ENCODE measurements at regions not wholly inside any gene's neighbourhood (a gene's known extent, or its start where the extent isn't known, plus 50 kb on each side); places are given as distances from the start of the nearest gene placed in this dataset.

- DNase-seq (ENCODE audit: low spot score): no peak
- H3K4me3 ChIP-seq: no peak overlapping the region
- TF ChIP-seq, protein P1, sequence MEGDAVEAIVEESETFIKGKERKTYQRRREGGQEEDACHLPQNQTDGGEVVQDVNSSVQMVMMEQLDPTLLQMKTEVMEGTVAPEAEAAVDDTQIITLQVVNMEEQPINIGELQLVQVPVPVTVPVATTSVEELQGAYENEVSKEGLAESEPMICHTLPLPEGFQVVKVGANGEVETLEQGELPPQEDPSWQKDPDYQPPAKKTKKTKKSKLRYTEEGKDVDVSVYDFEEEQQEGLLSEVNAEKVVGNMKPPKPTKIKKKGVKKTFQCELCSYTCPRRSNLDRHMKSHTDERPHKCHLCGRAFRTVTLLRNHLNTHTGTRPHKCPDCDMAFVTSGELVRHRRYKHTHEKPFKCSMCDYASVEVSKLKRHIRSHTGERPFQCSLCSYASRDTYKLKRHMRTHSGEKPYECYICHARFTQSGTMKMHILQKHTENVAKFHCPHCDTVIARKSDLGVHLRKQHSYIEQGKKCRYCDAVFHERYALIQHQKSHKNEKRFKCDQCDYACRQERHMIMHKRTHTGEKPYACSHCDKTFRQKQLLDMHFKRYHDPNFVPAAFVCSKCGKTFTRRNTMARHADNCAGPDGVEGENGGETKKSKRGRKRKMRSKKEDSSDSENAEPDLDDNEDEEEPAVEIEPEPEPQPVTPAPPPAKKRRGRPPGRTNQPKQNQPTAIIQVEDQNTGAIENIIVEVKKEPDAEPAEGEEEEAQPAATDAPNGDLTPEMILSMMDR (IDR thresholded peaks at IDR 0.05): no peak
- no peak overlapping the region for H3K27ac ChIP-seq
- no peaks in the 10 kb centered on the region for H3K9me3 ChIP-seq
- H3K27me3 ChIP-seq: no peaks in the 10 kb centered on the region
- H3K36me3 ChIP-seq: no peaks in the 10 kb centered on the region
- H3K4me1 ChIP-seq: no peaks in the 10 kb centered on the region
These were observed 192.3 kb downstream of the GPAT3 start for GRCh38 chr4:83728191-83728590.

DNA sequence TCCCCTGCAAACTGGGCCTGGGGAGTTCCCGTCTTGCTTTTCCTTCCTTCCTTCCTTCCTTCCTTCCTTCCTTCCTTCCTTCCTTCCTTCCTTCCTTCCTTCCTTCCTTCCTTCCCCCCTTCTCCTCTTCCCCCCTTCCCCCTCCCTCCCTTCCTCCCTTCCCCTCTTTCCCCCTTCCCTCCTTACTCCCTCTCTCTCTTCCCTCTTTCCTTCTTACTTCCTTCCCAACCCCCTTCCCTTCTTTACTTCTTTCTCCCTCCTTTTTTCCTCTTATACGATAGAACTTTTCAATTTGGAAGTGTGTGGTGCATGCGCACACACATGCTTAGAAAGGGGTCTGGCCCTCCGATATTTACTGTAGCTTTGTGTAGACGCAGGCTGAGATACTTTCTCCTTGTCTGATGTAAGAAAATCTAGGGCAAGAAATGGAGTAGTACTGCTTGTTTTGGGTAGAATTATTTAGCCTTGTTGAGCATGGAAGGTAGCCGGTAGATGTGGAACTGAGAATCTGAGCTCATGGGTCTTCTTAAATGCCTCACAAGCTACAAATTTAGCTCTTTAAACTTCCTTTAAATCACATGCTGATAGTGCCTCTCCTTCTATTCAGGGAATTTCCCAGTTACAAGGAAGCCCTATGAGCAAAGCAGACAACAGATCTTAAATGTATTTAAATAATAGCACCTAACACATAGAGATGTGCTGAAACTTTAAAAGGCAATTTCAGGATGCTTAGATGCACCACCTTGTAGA lies 189.6 kb downstream of the GPAT3 start:
- Histone ChIP-seq H3K27ac (no peak overlapping the region), H3K9me3 (no peaks in the 10 kb centered on the region), H3K4me3 (no peak overlapping the region), H3K4me1 (no peaks in the 10 kb centered on the region), H3K36me3 (no peaks in the 10 kb centered on the region), H3K27me3 (no peaks in the 10 kb centered on the region)
- TF ChIP-seq, protein P1 (IDR thresholded peaks at IDR 0.05): no peak
- DNase-seq (ENCODE audit: low spot score): no peak

DNA sequence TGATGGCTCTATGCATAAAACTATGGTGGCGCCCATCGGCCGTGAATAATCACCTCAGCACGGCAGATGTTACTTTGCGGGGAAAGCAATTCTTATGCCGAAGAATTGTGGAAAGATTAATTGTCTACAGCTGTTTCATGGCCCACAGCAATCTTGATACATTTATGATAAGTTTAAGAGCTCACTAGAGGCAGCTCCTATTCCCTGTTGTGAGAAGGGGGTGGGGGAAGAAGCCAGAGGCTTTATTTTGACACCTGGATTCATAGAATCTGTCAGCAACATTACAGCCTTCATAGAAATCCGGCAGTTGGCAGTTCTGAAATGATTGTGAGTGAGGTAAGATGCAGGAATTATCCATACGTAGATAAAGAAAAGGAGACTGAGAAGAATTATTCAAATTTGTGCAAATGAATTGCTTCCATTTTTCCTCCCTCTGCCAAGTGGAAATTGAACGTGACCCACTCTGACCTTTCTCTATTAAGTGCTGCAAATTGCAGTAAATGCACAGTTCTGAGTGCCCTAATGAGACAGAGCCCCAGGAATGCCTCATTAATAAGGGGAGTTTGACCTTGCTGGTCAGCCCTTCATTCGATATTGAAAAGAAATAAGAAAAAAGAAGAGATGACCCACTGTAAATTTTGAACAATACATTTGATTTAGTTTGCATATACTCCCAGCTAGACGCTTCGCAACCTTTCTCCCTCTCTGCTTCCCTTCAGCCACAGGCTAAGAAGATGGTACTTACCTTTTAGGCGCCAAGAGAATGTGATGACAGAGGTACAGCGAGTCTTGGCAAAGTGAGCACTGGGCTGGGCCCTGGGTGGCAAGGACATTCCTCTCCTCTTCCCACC lies 188.8 kb downstream of the GPAT3 start:
- H3K4me1 ChIP-seq: no peaks in the 10 kb centered on the region
- TF ChIP-seq, protein P1 (IDR thresholded peaks at IDR 0.05): no peak
- no peak for DNase-seq (ENCODE audit: low spot score)
- H3K9me3 ChIP-seq: no peaks in the 10 kb centered on the region
- H3K4me3 ChIP-seq: no peak overlapping the region
- H3K27ac ChIP-seq: no peak overlapping the region
- no peaks in the 10 kb centered on the region for H3K27me3 ChIP-seq
- no peaks in the 10 kb centered on the region for H3K36me3 ChIP-seq

DNA sequence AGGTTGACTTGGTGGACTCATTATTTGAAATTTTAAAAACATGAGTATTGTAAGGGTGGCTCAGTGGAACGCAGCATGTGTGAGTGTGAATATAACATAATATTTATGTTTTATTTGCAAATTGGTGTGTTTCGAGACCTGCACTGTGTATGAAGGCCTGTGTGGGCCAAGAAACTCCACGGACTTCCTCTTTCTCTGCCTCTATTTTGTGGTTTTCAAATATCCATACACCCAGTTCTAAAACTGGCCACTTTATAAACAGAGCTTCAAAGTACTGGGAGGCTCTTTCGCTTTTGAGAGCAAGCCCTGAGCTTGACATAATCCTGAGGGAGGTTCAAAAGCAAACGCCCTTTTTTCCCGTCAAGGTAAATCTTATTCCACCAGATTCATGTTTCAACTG lies 187.7 kb downstream of the GPAT3 start:
- no peak for DNase-seq (ENCODE audit: low spot score)
- TF ChIP-seq, protein P1 (IDR thresholded peaks at IDR 0.05): no peak

DNA sequence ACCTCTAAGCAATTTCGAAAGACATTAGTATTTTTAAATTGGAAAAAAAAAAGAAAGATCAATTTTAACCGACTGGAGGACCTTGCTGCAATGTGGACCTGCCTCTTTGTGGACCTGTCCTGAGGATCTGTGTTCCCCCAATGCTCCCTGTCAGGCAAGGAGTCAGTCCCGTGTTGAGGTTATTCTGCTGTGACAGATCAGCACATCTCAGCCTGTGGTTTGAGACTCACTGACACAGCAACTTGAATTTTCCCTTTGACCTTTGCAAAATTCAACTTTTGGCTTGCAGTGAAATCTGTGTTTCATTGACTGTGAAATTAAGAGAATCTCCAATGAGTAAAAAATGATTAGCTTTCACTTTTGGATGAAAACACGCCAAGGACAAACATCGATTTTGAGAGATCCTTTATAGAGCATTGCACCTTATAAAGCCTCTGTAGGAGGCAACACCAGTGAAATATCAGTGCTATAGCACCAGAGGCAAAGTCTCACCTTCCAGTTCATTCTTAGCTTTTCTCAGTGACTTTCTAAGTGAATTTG lies 186.9 kb downstream of the GPAT3 start:
- H3K27me3 ChIP-seq: no peaks in the 10 kb centered on the region
- H3K4me3 ChIP-seq: no peak overlapping the region
- H3K9me3 ChIP-seq: no peaks in the 10 kb centered on the region
- no peak for DNase-seq (ENCODE audit: low spot score)
- no peaks in the 10 kb centered on the region for H3K36me3 ChIP-seq
- no peak overlapping the region for H3K27ac ChIP-seq
- TF ChIP-seq, protein P1 (IDR thresholded peaks at IDR 0.05): no peak
- H3K4me1 ChIP-seq: no peaks in the 10 kb centered on the region

More for the DNA sequence above, 187.7 kb downstream of the GPAT3 start:
- no peak overlapping the region for H3K27ac ChIP-seq
- H3K9me3 ChIP-seq: no peaks in the 10 kb centered on the region
- no peaks in the 10 kb centered on the region for H3K4me1 ChIP-seq
- H3K4me3 ChIP-seq: no peak overlapping the region
- no peaks in the 10 kb centered on the region for H3K27me3 ChIP-seq
- H3K36me3 ChIP-seq: no peaks in the 10 kb centered on the region

Measured in right atrium auricular region (tissue), 2 donors.